Mucosa of stomach (tissue), 1 donor: ENCODE measurements at regions not wholly inside any gene's neighbourhood (a gene's known extent, or its start where the extent isn't known, plus 50 kb on each side); places are given as distances from the start of the nearest gene placed in this dataset.
A peak's percentile ranks its signal among the peaks of the same experiment; 100 is the strongest.

Source experiments
- H3K27me3 ChIP-seq: one replicate; pipeline ENCODE4 v1.7.0; 2013; ENCODE audit warnings: mild to moderate bottlenecking, low read length; ENCODE audit not compliant: control insufficient read depth, insufficient read depth
- H3K36me3 ChIP-seq: one replicate; pipeline ENCODE4 v1.7.0; 2013; ENCODE audit warnings: low read length; ENCODE audit not compliant: control insufficient read depth, insufficient read depth
- H3K4me1 ChIP-seq: one replicate; pipeline ENCODE4 v1.7.0; 2013; ENCODE audit warnings: mild to moderate bottlenecking, low read length; ENCODE audit not compliant: control insufficient read depth, insufficient read depth
- H3K4me3 ChIP-seq: one replicate; pipeline ENCODE4 v1.7.0; 2013; ENCODE audit warnings: low read length
- H3K9ac ChIP-seq: one replicate; pipeline ENCODE4 v1.7.0; 2013; ENCODE audit warnings: mild to moderate bottlenecking, low read length, moderate library complexity
- H3K9me3 ChIP-seq: one replicate; pipeline ENCODE4 v1.7.0; 2013; ENCODE audit warnings: mild to moderate bottlenecking, low read length, moderate library complexity; ENCODE audit not compliant: control insufficient read depth
- donor health status: Pancreatic carcinoma.

DNA sequence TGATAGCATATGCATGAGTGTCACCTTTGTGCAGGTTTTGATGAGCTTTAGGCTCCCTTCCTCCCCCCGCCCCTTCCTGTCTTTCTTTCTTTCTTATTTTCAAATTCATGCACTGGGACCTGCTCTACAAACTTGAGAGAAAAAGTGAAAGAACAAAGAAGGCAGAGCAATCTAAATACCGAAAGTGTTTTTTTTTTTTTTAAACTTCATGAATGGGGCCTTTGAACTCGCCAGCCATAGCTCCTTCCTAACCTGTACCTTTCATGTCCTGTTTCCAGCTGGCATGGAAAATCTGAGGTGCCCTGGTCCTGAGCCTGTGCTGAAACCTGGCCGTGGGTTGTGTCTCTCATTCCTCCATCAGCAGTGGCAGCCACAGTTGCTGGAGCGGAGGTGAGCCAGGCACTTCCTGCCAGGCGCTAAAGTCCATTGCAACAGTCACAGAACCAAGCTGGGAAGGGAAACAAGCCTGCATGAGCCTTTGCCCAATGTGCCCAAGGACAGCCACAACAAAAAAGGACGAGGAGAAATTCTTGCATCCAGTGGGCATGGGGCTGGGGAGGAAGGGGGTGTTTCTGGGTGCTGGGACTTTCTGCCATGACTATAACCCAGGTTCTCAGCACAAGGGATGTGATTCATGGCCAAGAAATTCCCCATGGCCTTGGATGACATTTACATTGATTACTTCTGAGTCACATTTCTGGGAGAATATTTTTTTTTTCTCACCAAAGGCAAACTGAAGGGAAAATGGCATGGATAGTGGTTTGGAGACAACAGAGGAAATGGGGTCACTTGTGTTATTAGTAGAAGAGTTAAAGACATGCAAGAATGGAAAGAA is 102.7 kb downstream of the TMEM30B start:
- peaks cover 12% of the 10 kb centered on the region for H3K4me1 ChIP-seq
- peak overlapping the region; percentile 25 for H3K9ac ChIP-seq
- H3K27me3 ChIP-seq: no peaks in the 10 kb centered on the region

DNA sequence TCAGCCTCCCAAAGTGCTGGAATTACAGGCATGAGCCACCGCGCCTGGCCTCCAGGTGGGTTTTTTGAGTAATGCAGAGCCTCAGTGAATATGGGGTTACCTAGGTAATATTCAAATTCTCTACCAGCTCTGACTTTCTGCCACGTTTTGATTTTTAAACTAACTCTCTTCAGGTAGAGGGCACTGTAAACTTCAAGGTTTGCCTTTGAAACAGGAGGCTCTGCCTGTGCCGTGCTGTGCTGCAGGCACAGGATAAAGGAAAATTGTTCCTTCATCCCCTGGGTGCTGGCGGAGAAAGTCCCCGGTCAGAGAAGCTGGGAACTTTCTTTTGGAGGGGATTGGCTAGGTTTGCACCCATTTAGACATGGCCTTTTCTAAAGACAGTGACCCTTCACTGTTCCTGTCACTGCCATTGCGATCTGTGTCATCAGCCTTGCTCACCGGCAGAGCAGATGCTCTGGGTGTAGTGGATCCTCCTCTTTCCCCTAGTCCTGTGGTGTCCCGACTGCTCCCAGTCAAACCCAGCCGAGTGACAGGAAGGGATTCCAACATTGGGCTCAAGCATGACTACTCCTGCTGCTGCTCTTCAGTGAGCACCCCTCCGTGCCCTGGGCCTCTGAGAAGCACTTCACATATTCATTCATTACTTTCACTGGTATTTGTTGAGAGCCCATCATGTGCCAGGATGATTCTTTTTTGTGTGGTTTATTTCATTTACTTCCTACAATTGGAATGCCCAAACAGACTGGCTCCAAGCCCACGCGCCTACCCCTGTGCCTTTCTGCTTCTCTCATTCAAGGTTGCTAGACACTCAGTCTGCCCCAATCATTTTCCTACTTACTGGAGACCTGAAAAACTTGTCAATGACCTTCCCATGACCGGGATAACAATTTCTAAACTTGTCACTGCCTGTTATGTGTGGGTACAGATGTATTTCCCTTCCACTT is 103.6 kb downstream of the TMEM30B start:
- peak overlapping the region; percentile 25 for H3K9ac ChIP-seq
- no peak overlapping the region for H3K4me3 ChIP-seq
- H3K36me3 ChIP-seq: no peaks in the 10 kb centered on the region
- H3K4me1 ChIP-seq: peaks cover 12% of the 10 kb centered on the region
- H3K27me3 ChIP-seq: no peaks in the 10 kb centered on the region
- H3K9me3 ChIP-seq: no peaks in the 10 kb centered on the region

More for the DNA sequence above, 102.7 kb downstream of the TMEM30B start:
- H3K9me3 ChIP-seq: no peaks in the 10 kb centered on the region
- H3K4me3 ChIP-seq: no peak overlapping the region
- no peaks in the 10 kb centered on the region for H3K36me3 ChIP-seq

DNA sequence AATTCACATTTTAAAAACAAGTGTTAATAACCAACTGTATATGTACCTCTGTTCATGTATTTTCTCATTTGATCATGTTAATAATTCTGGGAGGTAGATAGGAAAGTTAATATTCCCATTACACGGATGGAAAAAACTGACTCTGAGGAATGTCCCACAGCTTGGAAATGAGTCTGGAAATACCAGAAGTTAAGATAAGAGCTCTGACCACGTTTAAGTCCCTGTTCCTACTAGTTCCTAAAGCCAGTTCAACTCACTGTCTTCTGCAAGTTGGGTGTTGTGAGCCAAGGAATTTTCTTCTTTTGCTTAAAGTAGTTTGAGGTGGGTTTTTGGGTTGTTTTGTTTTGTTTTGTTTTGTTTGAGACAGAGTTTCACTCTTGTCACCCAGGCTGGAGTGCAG is 104.5 kb downstream of the TMEM30B start:
- H3K36me3 ChIP-seq: no peaks in the 10 kb centered on the region
- H3K4me1 ChIP-seq: peaks cover 12% of the 10 kb centered on the region
- no peak overlapping the region for H3K9ac ChIP-seq
- H3K4me3 ChIP-seq: no peak overlapping the region
- no peaks in the 10 kb centered on the region for H3K9me3 ChIP-seq
- H3K27me3 ChIP-seq: no peaks in the 10 kb centered on the region

DNA sequence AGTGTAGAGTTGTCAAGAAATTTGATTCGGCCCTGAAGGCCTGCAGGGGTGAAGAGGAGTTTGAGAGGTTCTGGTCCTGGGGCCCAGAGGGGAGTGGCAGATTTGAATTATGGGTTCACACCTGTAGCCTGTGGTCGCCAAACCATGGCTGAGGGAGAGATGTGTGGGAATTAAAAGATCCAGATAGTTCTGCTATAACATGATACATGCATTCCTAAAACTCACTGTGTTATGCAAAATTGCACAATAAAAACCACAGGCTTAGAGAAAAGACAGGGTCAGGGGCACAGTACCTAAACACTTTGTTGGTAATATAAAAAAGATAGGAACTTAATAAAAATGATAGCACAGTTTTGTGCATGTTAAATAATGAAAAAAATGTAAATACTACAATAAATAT is 106.2 kb downstream of the TMEM30B start:
- Histone ChIP-seq H3K36me3 (no peaks in the 10 kb centered on the region), H3K9me3 (no peaks in the 10 kb centered on the region), H3K4me3 (no peak overlapping the region), H3K9ac (no peak overlapping the region), H3K4me1 (peaks cover 12% of the 10 kb centered on the region), H3K27me3 (no peaks in the 10 kb centered on the region)

DNA sequence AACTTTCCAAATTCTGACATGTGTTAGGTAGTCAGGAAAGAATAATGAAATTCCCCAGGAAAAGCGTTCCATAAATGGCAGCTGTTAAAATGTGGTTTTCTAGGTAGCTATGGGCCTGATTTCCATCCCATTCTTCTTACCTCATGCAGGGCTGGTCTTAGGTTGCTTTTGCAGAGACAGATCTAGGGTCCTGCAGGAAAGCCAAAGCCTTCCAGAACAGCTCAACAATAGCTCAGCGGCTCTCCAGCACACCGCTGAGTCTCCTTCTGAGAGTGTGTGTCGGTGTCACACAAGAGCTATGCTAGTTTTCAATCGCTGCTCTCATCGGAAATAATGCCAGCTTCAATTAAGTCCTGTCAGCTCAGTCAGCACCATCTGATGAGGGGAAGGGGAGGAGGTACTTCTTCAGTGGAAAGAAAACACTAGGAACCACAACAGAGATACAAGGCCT is 106.7 kb downstream of the TMEM30B start:
- Histone ChIP-seq H3K27me3 (no peaks in the 10 kb centered on the region), H3K36me3 (no peaks in the 10 kb centered on the region), H3K4me1 (peaks cover 12% of the 10 kb centered on the region), H3K9me3 (no peaks in the 10 kb centered on the region), H3K4me3 (no peak overlapping the region), H3K9ac (no peak overlapping the region)

DNA sequence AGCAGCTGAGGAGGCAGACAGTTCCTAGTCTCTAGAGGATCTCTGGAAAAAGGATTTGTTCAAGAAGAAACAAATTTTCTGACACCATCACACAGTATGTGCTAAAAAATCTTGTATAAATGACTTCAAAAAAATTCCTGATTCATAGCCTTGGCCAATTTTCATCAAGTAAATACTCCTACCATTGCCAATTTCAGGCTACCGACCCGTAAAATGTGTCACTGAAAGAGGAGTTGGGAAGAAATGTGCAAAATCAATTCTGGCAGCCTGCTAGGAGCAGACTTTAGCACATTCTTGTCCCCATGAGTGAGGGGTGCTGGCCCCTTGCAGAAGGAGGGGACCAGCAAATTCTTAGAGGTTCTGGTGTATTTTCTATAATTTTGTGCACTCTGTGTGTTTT is 109.4 kb downstream of the TMEM30B start:
- Histone ChIP-seq H3K27me3 (no peaks in the 10 kb centered on the region), H3K4me1 (no peaks in the 10 kb centered on the region), H3K9me3 (no peaks in the 10 kb centered on the region), H3K9ac (no peak overlapping the region), H3K36me3 (no peaks in the 10 kb centered on the region), H3K4me3 (no peak overlapping the region)

DNA sequence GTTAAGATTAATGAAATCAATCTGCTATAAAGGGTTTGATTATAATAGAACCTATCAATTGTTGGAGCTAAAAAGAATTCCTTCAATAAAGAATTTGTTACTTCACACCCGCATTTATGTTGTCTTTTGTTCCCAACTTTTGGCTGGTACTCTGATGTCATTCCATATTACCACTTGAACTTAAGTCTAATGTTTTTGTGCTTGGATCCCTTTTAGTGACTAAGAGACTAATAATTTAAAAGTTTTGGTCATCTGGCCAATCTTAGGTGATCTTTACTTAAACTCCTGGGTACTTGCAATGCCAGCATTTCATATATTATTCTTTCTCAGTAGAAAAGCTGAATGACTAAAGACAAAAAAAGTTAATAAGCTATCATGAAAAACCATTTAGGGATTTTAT is 113.0 kb downstream of the TMEM30B start:
- Histone ChIP-seq H3K27me3 (no peaks in the 10 kb centered on the region), H3K9me3 (no peaks in the 10 kb centered on the region), H3K9ac (no peak overlapping the region), H3K4me3 (no peak overlapping the region), H3K4me1 (no peaks in the 10 kb centered on the region), H3K36me3 (no peaks in the 10 kb centered on the region)

DNA sequence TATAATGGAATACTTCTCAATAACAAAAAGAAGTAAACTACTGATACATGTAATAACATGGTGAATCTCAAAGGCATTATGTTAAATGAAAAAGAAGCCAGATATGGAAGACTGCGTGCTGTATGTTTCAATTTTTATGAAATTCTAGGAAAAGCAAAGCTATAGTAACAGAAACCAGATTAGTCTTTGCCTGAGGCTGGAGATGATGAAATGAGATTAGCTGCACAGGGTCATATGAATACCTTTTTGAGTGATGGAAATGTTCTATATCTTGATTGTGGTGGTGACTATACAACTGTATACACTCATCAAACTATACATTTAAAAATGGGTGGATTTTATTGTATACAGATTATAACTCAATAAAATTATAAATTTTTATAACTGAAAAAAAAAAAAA is 113.5 kb downstream of the TMEM30B start:
- Histone ChIP-seq H3K4me1 (no peaks in the 10 kb centered on the region), H3K36me3 (no peaks in the 10 kb centered on the region), H3K27me3 (no peaks in the 10 kb centered on the region)

DNA sequence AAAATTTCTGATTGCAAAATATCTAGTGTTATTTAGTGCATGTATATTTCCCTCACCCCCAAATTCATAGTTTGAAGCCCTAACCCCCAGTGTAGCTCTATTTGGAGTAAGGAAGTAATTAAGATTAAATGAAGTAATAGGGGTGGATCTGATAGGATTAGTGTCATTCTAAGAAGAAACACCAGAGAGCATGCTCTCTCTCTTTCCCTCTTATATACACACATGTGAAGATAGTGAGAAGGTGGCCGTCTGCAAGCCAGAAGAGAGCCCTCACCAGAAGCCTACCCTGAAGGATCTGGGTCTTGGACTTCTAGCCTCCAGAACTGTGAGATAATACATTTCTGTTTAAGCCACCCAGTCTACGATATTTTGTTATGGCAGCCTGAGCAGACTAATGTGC is 120.3 kb downstream of the TMEM30B start:
- no peak overlapping the region for H3K4me3 ChIP-seq
- no peaks in the 10 kb centered on the region for H3K36me3 ChIP-seq
- H3K4me1 ChIP-seq: no peaks in the 10 kb centered on the region
- H3K9ac ChIP-seq: no peak overlapping the region
- H3K27me3 ChIP-seq: no peaks in the 10 kb centered on the region
- no peaks in the 10 kb centered on the region for H3K9me3 ChIP-seq

More for the DNA sequence above, 113.5 kb downstream of the TMEM30B start:
- no peak overlapping the region for H3K4me3 ChIP-seq
- no peaks in the 10 kb centered on the region for H3K9me3 ChIP-seq
- no peak overlapping the region for H3K9ac ChIP-seq

DNA sequence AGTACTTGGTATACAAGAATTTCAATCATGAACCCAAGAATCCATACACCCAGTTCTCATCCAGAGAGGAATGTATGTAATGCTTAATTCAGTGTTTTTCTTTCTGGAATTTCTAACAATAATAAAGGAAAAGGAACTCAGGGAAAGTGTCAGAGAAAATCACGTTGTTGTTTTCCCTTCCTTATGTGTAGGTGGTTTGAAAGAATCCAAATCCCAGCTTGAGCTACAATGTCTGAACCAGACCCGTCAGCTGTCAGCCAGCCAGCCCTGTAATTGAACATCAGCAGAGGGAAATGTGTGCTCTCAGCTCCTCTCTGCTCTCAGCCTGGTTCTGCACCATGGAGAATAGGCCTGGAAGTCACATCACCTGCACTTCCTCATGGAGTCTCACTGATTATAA is 126.5 kb downstream of the TMEM30B start:
- Histone ChIP-seq H3K36me3 (no peaks in the 10 kb centered on the region), H3K9me3 (no peaks in the 10 kb centered on the region), H3K9ac (no peak overlapping the region), H3K4me1 (no peaks in the 10 kb centered on the region), H3K27me3 (no peaks in the 10 kb centered on the region), H3K4me3 (no peak overlapping the region)

DNA sequence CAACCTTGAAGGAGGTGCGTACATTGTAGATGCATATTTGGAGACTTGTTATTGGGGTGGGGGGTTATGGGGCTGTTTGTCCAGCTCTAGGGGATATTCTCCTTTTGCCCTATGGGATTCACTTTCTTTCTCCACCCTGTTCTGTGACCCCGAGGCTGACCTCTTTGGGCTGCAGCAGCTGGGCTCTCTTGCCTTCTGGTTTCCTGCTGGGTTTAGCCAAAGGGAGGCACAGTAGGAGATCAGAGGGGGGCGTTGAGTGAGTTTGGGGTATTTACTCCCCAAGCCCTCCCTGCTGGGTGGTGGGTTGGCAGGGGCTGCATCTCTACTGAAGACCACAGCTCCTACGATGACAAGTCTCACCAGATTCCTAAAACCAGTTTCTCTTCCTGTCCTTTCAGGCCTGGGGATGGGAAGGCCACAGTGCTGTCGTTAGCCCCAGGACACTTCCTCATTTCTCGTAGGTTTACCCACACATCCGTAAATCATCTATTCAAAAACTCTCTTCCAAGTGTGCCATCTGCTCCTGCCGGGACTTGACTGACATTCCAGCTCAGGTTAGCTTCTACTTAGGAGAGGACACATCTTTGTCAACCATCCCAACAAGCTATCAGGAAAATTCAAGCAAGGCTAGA is 127.1 kb downstream of the TMEM30B start:
- no peaks in the 10 kb centered on the region for H3K9me3 ChIP-seq
- no peak overlapping the region for H3K4me3 ChIP-seq
- no peak overlapping the region for H3K9ac ChIP-seq
- no peaks in the 10 kb centered on the region for H3K36me3 ChIP-seq
- H3K4me1 ChIP-seq: no peaks in the 10 kb centered on the region
- H3K27me3 ChIP-seq: no peaks in the 10 kb centered on the region

DNA sequence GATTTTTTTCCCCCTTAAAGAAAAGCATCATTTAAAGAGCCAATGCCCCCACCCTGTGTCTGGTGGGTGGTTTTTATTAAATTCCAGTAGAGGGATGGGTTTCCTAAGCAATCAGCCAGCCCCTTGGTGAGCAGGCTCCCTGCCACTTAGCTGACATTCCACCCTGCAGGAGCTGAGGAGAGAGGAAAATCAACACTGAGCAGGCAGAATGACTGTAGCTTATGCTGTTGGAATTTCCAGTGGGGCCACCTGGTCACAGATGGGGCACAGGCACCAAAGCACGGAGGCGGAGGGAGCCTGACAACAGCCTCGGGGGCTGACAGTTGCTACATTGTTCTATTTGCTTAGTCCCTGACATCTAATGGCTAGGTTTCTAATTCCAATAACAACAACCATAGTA is 127.7 kb downstream of the TMEM30B start:
- no peaks in the 10 kb centered on the region for H3K4me1 ChIP-seq
- no peak overlapping the region for H3K4me3 ChIP-seq
- H3K36me3 ChIP-seq: no peaks in the 10 kb centered on the region
- no peaks in the 10 kb centered on the region for H3K27me3 ChIP-seq
- H3K9me3 ChIP-seq: no peaks in the 10 kb centered on the region
- no peak overlapping the region for H3K9ac ChIP-seq
